ENCODE measurements at regions not wholly inside any gene's neighbourhood (a gene's known extent, or its start where the extent isn't known, plus 50 kb on each side); places are given as distances from the start of the nearest gene placed in this dataset.

DNA sequence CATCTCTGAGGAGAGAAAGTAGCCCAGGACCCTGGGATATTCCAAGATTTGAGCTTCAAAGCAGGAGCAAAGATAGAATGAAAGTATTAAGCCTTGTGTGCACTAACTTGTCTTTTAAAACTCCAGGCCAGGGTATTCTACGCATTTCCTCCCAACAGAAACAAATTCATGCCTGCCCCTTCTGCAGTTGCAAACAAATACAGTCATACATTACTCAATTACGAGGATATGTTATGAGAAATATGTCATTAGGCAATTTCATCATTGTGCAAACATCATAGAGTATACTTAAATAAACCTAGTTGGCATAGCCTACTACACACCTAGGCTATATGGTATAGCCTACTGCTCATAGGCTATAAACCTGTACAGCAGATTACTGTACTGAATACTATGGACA, 154.5 kb upstream of the KIAA1217 start:
- DNase-seq, result no peak
- H3K4me3 Mint-ChIP-seq, result no peak overlapping the region
- TF ChIP-seq CTCF (IDR thresholded peaks at IDR 0.05), result no peak
- no peaks in the 10 kb centered on the region for H3K4me1 Mint-ChIP-seq
- H3K27ac Mint-ChIP-seq, result no peak overlapping the region
- H3K9me3 Mint-ChIP-seq, result peaks cover 24% of the 10 kb centered on the region
- H3K36me3 Mint-ChIP-seq (ENCODE audit: low read depth), result no peaks in the 10 kb centered on the region
- no peaks in the 10 kb centered on the region for H3K27me3 Mint-ChIP-seq (ENCODE audit: low read depth, poor library complexity)

DNA sequence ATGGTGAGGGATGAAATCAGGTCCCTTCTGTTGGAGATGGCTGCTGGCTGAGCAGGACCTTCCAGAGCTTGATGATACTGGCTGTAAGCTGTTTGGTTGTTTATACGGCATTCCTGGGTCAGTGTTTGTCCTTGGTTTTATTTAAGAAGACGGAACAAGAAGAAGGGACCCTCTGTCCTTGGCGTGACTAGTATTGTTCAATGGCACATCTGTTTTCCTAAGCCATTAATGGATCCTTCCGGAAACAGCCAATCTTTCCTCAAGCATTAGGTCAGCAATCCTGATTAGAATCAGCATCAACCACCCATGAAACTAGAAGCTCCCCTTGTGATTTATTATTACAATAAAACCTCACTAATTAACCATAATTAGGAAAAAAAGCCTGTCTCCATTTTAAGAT, 128.7 kb upstream of the KIAA1217 start:
- DNase-seq, result no peak
- H3K27ac Mint-ChIP-seq, result no peak overlapping the region
- no peaks in the 10 kb centered on the region for H3K36me3 Mint-ChIP-seq (ENCODE audit: low read depth)
- peaks cover 4% of the 10 kb centered on the region for H3K27me3 Mint-ChIP-seq (ENCODE audit: low read depth, poor library complexity)
- peaks cover under 1% of the 10 kb centered on the region for H3K4me1 Mint-ChIP-seq
- TF ChIP-seq CTCF (IDR thresholded peaks at IDR 0.05), result no peak
- H3K9me3 Mint-ChIP-seq, result no peaks in the 10 kb centered on the region
- H3K4me3 Mint-ChIP-seq, result no peak overlapping the region

- Mint-ChIP-seq H3K36me3 (ENCODE audit: low read depth) (no peaks in the 10 kb centered on the region), H3K4me3 (no peak overlapping the region), H3K4me1 (no peaks in the 10 kb centered on the region), H3K27me3 (ENCODE audit: low read depth, poor library complexity) (peaks cover 4% of the 10 kb centered on the region), H3K9me3 (peaks cover 20% of the 10 kb centered on the region), H3K27ac (no peak overlapping the region)
- TF ChIP-seq CTCF (IDR thresholded peaks at IDR 0.05), result no peak
- DNase-seq, result no peak
Observed at GRCh38 chr10:24086296-24087086, 122.4 kb upstream of the KIAA1217 start.

DNA sequence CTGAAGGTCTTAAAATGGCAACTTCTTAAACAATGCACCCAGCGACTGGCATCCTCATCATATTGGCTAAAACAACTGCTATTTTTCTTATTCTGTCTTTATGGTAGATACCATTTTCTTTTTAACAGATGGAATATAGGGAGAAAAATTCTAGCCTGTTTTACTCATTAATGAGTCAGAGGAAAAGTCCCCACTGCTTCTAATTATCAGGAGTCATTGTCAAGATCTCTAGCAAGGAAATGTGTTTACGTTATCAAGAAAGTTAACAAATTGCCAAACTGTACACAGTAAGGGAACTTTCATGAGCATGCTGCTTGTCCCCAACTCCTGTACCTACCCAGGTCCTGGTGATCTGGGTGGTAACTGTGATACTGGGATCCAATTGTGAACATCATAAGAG, 117.7 kb upstream of the KIAA1217 start:
- no peak for TF ChIP-seq CTCF (IDR thresholded peaks at IDR 0.05)
- Mint-ChIP-seq H3K27ac (no peak overlapping the region), H3K27me3 (ENCODE audit: low read depth, poor library complexity) (peaks cover 3% of the 10 kb centered on the region), H3K9me3 (peaks cover 43% of the 10 kb centered on the region), H3K36me3 (ENCODE audit: low read depth) (peaks cover 10% of the 10 kb centered on the region), H3K4me1 (no peaks in the 10 kb centered on the region), H3K4me3 (no peak overlapping the region)
- DNase-seq, result no peak

- Mint-ChIP-seq H3K4me1 (peaks cover 29% of the 10 kb centered on the region), H3K27ac (no peak overlapping the region), H3K36me3 (ENCODE audit: low read depth) (peaks cover 12% of the 10 kb centered on the region), H3K9me3 (peaks cover 28% of the 10 kb centered on the region), H3K4me3 (no peak overlapping the region), H3K27me3 (ENCODE audit: low read depth, poor library complexity) (peaks cover 3% of the 10 kb centered on the region)
- TF ChIP-seq CTCF (IDR thresholded peaks at IDR 0.05), result no peak
- DNase-seq, result no peak
Observed at GRCh38 chr10:24096281-24096680, 112.7 kb upstream of the KIAA1217 start.

DNA sequence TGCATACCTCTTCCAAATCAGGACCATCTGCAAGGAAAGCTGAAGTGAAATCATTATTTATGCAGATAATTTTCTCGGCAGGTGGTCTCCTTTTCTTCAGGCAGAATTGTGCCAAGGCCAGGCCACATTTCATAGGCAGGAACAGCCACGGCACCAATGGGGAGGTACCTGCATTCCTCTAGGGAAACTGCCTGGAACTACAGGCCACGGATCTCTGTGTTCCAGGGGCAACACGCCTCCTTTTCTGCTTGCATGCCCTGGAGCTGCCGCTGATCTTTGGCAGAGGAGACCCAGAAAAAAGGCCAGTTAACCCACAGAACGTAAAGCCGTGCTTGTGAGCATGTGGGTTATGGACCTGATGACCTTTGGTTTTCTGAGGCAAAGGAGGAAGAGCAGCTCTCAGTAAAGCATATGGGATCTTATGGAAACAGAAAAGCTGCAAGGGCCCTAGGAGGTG, 111.2 kb upstream of the KIAA1217 start:
- peak; percentile 30 for DNase-seq
- Mint-ChIP-seq H3K9me3 (peaks cover 22% of the 10 kb centered on the region), H3K4me1 (peaks cover 29% of the 10 kb centered on the region), H3K27me3 (ENCODE audit: low read depth, poor library complexity) (peaks cover 3% of the 10 kb centered on the region), H3K4me3 (no peak overlapping the region), H3K27ac (peak overlapping the region; percentile 79), H3K36me3 (ENCODE audit: low read depth) (peaks cover 12% of the 10 kb centered on the region)
- no peak for TF ChIP-seq CTCF (IDR thresholded peaks at IDR 0.05)
